CD14-positive monocyte (primary cell): ENCODE measurements at regions not wholly inside any gene's neighbourhood (a gene's known extent, or its start where the extent isn't known, plus 50 kb on each side); places are given as distances from the start of the nearest gene placed in this dataset.

Experiments
- DNase-seq, 3 donors: peaks; one replicate each; pipeline ENCODE4 v3.0.0-alpha.2; 2011 to 2022
- H2AFZ ChIP-seq: 2 replicates; pipeline ENCODE4 v1.6.0; 2012; ENCODE audit warnings: mild to moderate bottlenecking, low read depth, low read length, inconsistent platforms; ENCODE audit not compliant: insufficient read depth, poor library complexity, severe bottlenecking
- H3K27ac ChIP-seq, 2 donors: 1 replicate in 1 of 2; 2 replicates in 1 of 2; pipeline ENCODE4 v1.5.1; 2012 to 2013; ENCODE audit warnings: low read length in 2 of 2, control low read depth in 1 of 2, inconsistent platforms in 1 of 2, low read depth in 1 of 2, mild to moderate bottlenecking in 1 of 2
- H3K27me3 ChIP-seq, 2 donors: one replicate each; pipeline versions ENCODE4 v1.6.0 to v1.6.1; 2011 to 2013; ENCODE audit warnings: low read length in 2 of 2; ENCODE audit not compliant: control insufficient read depth in 2 of 2, insufficient read depth in 2 of 2
- H3K36me3 ChIP-seq, 2 donors: replicated peaks in 1 of 2; 1 replicate in 1 of 2; 2 replicates in 1 of 2; pipeline versions ENCODE4 v1.5.1 to v1.6.1; 2012 to 2013; ENCODE audit warnings: low read length in 2 of 2, control low read depth in 1 of 2, inconsistent platforms in 1 of 2, mild to moderate bottlenecking in 1 of 2; ENCODE audit not compliant: insufficient read depth in 2 of 2, control insufficient read depth in 1 of 2
- H3K4me1 ChIP-seq, 2 donors: 1 replicate in 1 of 2; 2 replicates in 1 of 2; pipeline versions ENCODE4 v1.5.1 to v1.6.1; 2012 to 2013; ENCODE audit warnings: low read length in 2 of 2, control low read depth in 1 of 2, inconsistent platforms in 1 of 2, mild to moderate bottlenecking in 1 of 2, moderate library complexity in 1 of 2; ENCODE audit not compliant: insufficient read depth in 2 of 2, control insufficient read depth in 1 of 2
- H3K4me2 ChIP-seq: replicated peaks from 2 replicates; pipeline ENCODE3; 2012; ENCODE audit warnings: low read length, moderate library complexity, mild to moderate bottlenecking; ENCODE audit not compliant: poor library complexity, severe bottlenecking; ENCODE audit errors: extremely low read depth
- H3K4me3 ChIP-seq, 3 experiments: fragments of 200-600 bp in 1 of 3; sonication (generic) in 1 of 3; replicated peaks in 1 of 3; 1 replicate in 2 of 3; 2 replicates in 1 of 3; pipeline ENCODE4 v1.5.1; 2011 to 2013; ENCODE audit warnings: low read length in 3 of 3, mild to moderate bottlenecking in 3 of 3, control low read depth in 2 of 3, low read depth in 2 of 3, inconsistent platforms in 1 of 3, moderate library complexity in 1 of 3
- H3K79me2 ChIP-seq: 2 replicates; pipeline ENCODE4 v1.6.0; 2012; ENCODE audit warnings: mild to moderate bottlenecking, control low read depth, inconsistent platforms, low read length, moderate library complexity; ENCODE audit not compliant: insufficient read depth
- H3K9ac ChIP-seq: 2 replicates; pipeline ENCODE4 v1.6.0; 2017; ENCODE audit warnings: low read length, mild to moderate bottlenecking; ENCODE audit not compliant: insufficient read depth, poor library complexity, severe bottlenecking
- H3K9me3 ChIP-seq, 2 donors: replicated peaks in 1 of 2; 1 replicate in 1 of 2; 2 replicates in 1 of 2; pipeline versions ENCODE4 v1.5.1 to v1.6.1; 2012 to 2013; ENCODE audit warnings: low read length in 2 of 2, control low read depth in 1 of 2; ENCODE audit not compliant: control insufficient read depth in 1 of 2, insufficient read depth in 1 of 2
- H4K20me1 ChIP-seq: 2 replicates; pipeline ENCODE4 v1.6.0; 2012; ENCODE audit warnings: mild to moderate bottlenecking, low read length, control low read depth, moderate library complexity; ENCODE audit not compliant: insufficient read depth
- H3K27ac Mint-ChIP-seq, 7 donors: one replicate each; pipeline ENCODE4 v1.8.0; 2020; ENCODE audit warnings: mild to moderate bottlenecking in 7 of 7, mixed read lengths in 7 of 7, moderate library complexity in 6 of 7, inconsistent platforms in 2 of 7
- H3K27me3 Mint-ChIP-seq, 3 donors: one replicate each; pipeline ENCODE4 v1.8.0; 2021 to 2022; ENCODE audit warnings: low read depth in 3 of 3, mild to moderate bottlenecking in 3 of 3, mixed read lengths in 3 of 3, moderate library complexity in 3 of 3, inconsistent platforms in 1 of 3
- H3K36me3 Mint-ChIP-seq, 2 donors: one replicate each; pipeline ENCODE4 v1.8.0; 2020; ENCODE audit warnings: mixed read lengths in 2 of 2, inconsistent platforms in 1 of 2, mild to moderate bottlenecking in 1 of 2
- H3K4me1 Mint-ChIP-seq: one replicate; pipeline ENCODE4 v1.8.0; 2020; ENCODE audit warnings: mild to moderate bottlenecking, mixed read lengths
- H3K4me3 Mint-ChIP-seq, 2 donors: one replicate each; pipeline ENCODE4 v1.8.0; 2020; ENCODE audit warnings: mild to moderate bottlenecking in 2 of 2, mixed read lengths in 2 of 2, moderate library complexity in 1 of 2
- H3K9me3 Mint-ChIP-seq, 7 donors: one replicate each; pipeline ENCODE4 v1.8.0; 2020 to 2022; ENCODE audit warnings: mixed read lengths in 7 of 7, mild to moderate bottlenecking in 6 of 7, moderate library complexity in 6 of 7, inconsistent platforms in 2 of 7
- WGBS: methylation state at CpG from one replicate; pipeline ENCODE4 v1.1.5; 2013; ENCODE audit warnings: missing lambda C conversion rate; ENCODE audit not compliant: insufficient coverage; 5-methylcytosine and 5-hydroxymethylcytosine counted together
- intact Hi-C, 2 donors: fragments of 100-400 bp; cut with micrococcal nuclease; formaldehyde crosslinking; loops; one replicate each; pipeline versions ENCODE4 v1.15.0 to v1.15.1; 2023
- TF ChIP-seq, protein P1 (sequence below): fragments of 200-600 bp; IDR thresholded peaks from one replicate; pipeline ENCODE4 v1.8.0; 2022; ENCODE audit warnings: antibody characterized with exemption, mild to moderate bottlenecking

DNA sequence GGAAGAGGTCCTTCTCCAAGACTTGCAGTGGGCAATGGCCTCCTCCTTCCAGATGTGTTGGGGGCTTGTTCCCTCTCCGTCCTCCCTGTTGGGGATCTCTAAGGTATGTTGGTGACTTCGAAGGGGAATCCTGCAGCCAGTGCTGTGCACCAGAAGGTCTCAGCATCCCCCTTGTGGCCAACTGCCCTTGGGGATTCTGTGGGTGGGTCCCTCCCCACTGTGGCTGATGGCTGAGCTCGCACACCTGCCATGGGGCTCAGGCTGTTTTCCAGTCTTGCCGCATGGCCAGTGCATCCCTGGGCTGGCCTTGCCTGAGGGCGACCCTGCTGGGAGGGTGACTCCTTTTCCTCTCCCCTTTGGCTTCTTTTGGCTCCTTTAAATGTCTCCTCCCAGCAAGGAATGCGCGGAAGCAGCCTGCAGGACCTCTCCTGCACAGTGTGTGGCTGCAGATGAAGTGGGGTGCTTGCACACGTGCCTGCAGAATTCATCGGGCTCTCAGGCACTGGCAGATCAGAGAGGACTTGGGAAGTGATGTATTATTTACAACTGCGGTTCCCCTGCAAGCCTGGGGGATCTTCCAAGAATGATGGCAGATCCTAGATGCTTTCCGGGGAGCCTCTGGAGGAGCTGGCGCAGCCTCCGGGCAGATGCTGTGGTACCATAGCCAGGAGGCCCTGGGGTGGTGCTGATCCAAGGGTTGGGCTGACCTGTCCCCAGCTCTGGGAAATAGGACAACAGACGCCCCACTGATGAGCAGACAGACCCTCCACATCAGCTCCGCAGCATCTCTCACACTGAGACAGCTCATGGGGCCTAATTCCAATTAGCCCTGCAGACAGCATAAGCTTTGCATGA lies 410.0 kb downstream of the TCERG1L start:
- no peak for DNase-seq
- Histone ChIP-seq H3K9me3 (no peaks in the 10 kb centered on the region), H3K4me2 (no peak overlapping the region), H3K4me1 (no peaks in the 10 kb centered on the region), H3K4me3 (no peak overlapping the region), H3K9ac (no peak overlapping the region), H4K20me1 (no peaks in the 10 kb centered on the region), H3K27me3 (no peaks in the 10 kb centered on the region), H3K36me3 (no peaks in the 10 kb centered on the region), H3K27ac (no peak overlapping the region), H3K79me2 (no peaks in the 10 kb centered on the region), H2AFZ (no peak overlapping the region)
- no peak overlapping the region for H3K27ac Mint-ChIP-seq
- H3K9me3 Mint-ChIP-seq, result peaks cover 0 to 3% (median 0%) of the 10 kb centered on the region in 7 donors
- H3K4me1 Mint-ChIP-seq, result no peaks in the 10 kb centered on the region
- TF ChIP-seq, protein P1, sequence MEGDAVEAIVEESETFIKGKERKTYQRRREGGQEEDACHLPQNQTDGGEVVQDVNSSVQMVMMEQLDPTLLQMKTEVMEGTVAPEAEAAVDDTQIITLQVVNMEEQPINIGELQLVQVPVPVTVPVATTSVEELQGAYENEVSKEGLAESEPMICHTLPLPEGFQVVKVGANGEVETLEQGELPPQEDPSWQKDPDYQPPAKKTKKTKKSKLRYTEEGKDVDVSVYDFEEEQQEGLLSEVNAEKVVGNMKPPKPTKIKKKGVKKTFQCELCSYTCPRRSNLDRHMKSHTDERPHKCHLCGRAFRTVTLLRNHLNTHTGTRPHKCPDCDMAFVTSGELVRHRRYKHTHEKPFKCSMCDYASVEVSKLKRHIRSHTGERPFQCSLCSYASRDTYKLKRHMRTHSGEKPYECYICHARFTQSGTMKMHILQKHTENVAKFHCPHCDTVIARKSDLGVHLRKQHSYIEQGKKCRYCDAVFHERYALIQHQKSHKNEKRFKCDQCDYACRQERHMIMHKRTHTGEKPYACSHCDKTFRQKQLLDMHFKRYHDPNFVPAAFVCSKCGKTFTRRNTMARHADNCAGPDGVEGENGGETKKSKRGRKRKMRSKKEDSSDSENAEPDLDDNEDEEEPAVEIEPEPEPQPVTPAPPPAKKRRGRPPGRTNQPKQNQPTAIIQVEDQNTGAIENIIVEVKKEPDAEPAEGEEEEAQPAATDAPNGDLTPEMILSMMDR, result no peak
- no peaks in the 10 kb centered on the region for H3K36me3 Mint-ChIP-seq
- no peak overlapping the region for H3K4me3 Mint-ChIP-seq
- no peaks in the 10 kb centered on the region for H3K27me3 Mint-ChIP-seq
- intact Hi-C loops, result no loop called here
- WGBS, result 72% methylated on average over 7 of the region's 15 CpGs

DNA sequence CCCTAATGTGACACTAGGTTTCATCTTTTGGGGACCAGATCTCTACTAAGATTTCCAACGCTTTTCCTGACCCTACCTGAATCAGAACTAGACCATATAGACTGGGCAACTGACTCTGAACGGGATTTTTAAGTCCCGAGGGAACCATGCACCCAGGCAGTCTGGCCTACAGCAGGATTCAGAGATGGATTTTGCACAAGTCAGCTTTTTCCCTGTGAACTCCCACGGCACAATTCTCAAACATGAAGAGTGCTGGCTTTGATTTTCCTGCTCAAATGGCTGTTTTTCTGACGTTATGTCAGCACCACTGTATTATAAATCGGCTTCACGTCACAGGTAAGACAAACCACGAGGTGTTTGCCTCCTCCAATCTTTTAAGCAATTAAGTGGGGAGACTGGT lies 409.1 kb downstream of the TCERG1L start:
- no peak for DNase-seq
- no peaks in the 10 kb centered on the region for H3K4me1 Mint-ChIP-seq
- Histone ChIP-seq H4K20me1 (no peaks in the 10 kb centered on the region), H3K27me3 (no peaks in the 10 kb centered on the region), H3K4me3 (no peak overlapping the region), H3K4me1 (no peaks in the 10 kb centered on the region), H3K27ac (no peak overlapping the region), H3K9ac (no peak overlapping the region), H2AFZ (no peak overlapping the region), H3K9me3 (no peaks in the 10 kb centered on the region), H3K79me2 (no peaks in the 10 kb centered on the region), H3K4me2 (no peak overlapping the region), H3K36me3 (no peaks in the 10 kb centered on the region)
- TF ChIP-seq, protein P1, result no peak
- no peak overlapping the region for H3K27ac Mint-ChIP-seq
- intact Hi-C loops, result no loop called here
- no peaks in the 10 kb centered on the region for H3K27me3 Mint-ChIP-seq
- WGBS, result 88% methylated on average over 5 of the region's 8 CpGs
- no peak overlapping the region for H3K4me3 Mint-ChIP-seq
- no peaks in the 10 kb centered on the region for H3K36me3 Mint-ChIP-seq
- peaks cover 0 to 3% (median 0%) of the 10 kb centered on the region in 7 donors for H3K9me3 Mint-ChIP-seq
